ENCODE measurements at regions not wholly inside any gene's neighbourhood (a gene's known extent, or its start where the extent isn't known, plus 50 kb on each side); places are given as distances from the start of the nearest gene placed in this dataset.

GRCh38 chr2:125490308-125490707 is 1165.7 kb upstream of the GYPC start:
- Mint-ChIP-seq H3K27me3 (no peaks in the 10 kb centered on the region), H3K36me3 (ENCODE audit: insufficient read depth) (no peaks in the 10 kb centered on the region), H3K4me3 (no peak overlapping the region), H3K27ac (ENCODE audit: low read depth) (no peak overlapping the region), H3K9me3 (peaks cover 33% of the 10 kb centered on the region), H3K4me1 (no peaks in the 10 kb centered on the region)
- ATAC-seq (replicated peaks; ENCODE audit: extremely low read depth, poor library complexity, severe bottlenecking) (no peak), DNase-seq (ENCODE audit: low spot score in 2 of 2) (no peak)

GRCh38 chr2:125491663-125492062 is 1164.3 kb upstream of the GYPC start:
- no peak for DNase-seq (ENCODE audit: low spot score in 2 of 2)
- Mint-ChIP-seq H3K4me1 (no peaks in the 10 kb centered on the region), H3K27ac (ENCODE audit: low read depth) (no peak overlapping the region), H3K36me3 (ENCODE audit: insufficient read depth) (no peaks in the 10 kb centered on the region), H3K9me3 (peaks cover 31% of the 10 kb centered on the region), H3K4me3 (no peak overlapping the region), H3K27me3 (no peaks in the 10 kb centered on the region)
- ATAC-seq (replicated peaks; ENCODE audit: extremely low read depth, poor library complexity, severe bottlenecking): no peak

- Mint-ChIP-seq H3K4me1 (no peaks in the 10 kb centered on the region), H3K9me3 (peaks cover 45% of the 10 kb centered on the region), H3K36me3 (ENCODE audit: insufficient read depth) (no peaks in the 10 kb centered on the region), H3K27ac (ENCODE audit: low read depth) (no peak overlapping the region), H3K4me3 (no peak overlapping the region), H3K27me3 (no peaks in the 10 kb centered on the region)
- ATAC-seq (replicated peaks; ENCODE audit: extremely low read depth, poor library complexity, severe bottlenecking): no peak
- no peak for DNase-seq (ENCODE audit: low spot score in 2 of 2)
These were observed 1143.6 kb upstream of the GYPC start for GRCh38 chr2:125512313-125512712.

GRCh38 chr2:125516496-125517109 is 1139.4 kb upstream of the GYPC start:
- Mint-ChIP-seq H3K27ac (ENCODE audit: low read depth) (no peak overlapping the region), H3K4me3 (no peak overlapping the region), H3K36me3 (ENCODE audit: insufficient read depth) (no peaks in the 10 kb centered on the region), H3K27me3 (no peaks in the 10 kb centered on the region), H3K4me1 (no peaks in the 10 kb centered on the region), H3K9me3 (peaks cover 45% of the 10 kb centered on the region)
- DNase-seq (ENCODE audit: low spot score in 2 of 2) (no peak), ATAC-seq (replicated peaks; ENCODE audit: extremely low read depth, poor library complexity, severe bottlenecking) (no peak)

DNA sequence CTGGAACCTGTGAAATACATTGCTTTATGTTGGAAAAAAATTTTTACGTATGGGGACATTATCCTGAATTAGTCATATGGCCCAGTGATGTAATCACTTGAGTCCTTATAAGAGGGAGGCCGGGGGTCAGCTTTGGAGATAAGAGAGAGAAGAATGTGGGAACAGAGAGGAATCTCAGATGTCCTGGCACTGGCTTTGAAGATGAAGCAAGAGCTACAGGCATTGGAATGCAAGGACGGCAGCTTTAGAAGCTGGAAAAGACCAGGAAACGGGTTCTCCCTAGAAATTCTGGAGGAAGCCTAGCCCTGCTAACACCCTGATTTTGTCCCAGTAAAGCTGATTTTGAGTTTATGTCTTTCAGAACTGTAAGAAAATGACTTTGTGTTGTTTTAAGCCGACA is 1129.9 kb upstream of the GYPC start:
- Mint-ChIP-seq H3K4me3 (no peak overlapping the region), H3K27me3 (no peaks in the 10 kb centered on the region), H3K27ac (ENCODE audit: low read depth) (no peak overlapping the region), H3K36me3 (ENCODE audit: insufficient read depth) (no peaks in the 10 kb centered on the region), H3K9me3 (peaks cover 23% of the 10 kb centered on the region), H3K4me1 (no peaks in the 10 kb centered on the region)
- no peak for DNase-seq (ENCODE audit: low spot score in 2 of 2)
- no peak for ATAC-seq (replicated peaks; ENCODE audit: extremely low read depth, poor library complexity, severe bottlenecking)

- Mint-ChIP-seq H3K27ac (ENCODE audit: low read depth) (no peak overlapping the region), H3K9me3 (peaks cover 19% of the 10 kb centered on the region), H3K4me3 (no peak overlapping the region), H3K36me3 (ENCODE audit: insufficient read depth) (no peaks in the 10 kb centered on the region), H3K27me3 (no peaks in the 10 kb centered on the region), H3K4me1 (no peaks in the 10 kb centered on the region)
- no peak for ATAC-seq (replicated peaks; ENCODE audit: extremely low read depth, poor library complexity, severe bottlenecking)
- DNase-seq (ENCODE audit: low spot score in 2 of 2): no peak
These were observed 1120.9 kb upstream of the GYPC start for GRCh38 chr2:125535089-125535488.

DNA sequence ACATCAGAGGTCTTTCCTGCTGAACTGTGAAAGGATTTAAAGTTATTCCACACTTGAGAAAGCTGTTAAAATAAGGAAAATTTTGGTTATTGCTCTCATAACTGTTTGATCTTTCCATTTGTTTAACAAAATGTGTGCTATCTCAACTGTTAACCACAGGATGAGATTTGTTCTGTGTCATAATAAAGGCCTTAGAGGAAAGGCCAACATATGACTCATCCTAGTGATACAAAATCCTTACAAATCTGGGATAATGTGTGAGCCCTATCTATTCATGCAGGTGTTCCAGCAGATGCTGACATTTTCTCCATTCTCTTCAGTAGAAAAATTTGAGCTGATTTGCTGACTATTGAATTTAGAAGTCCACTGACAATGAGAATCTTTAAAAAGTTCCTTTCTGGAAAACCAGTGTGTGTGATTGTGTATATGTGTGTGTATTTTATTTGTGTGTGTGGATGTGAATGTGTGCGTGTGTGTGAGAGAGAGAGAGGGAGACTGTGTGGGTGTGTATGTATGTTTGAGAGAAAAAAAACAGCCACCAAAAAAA is 1111.9 kb upstream of the GYPC start:
- H3K27ac Mint-ChIP-seq (ENCODE audit: low read depth): no peak overlapping the region
- no peaks in the 10 kb centered on the region for H3K36me3 Mint-ChIP-seq (ENCODE audit: insufficient read depth)
- peaks cover 39% of the 10 kb centered on the region for H3K9me3 Mint-ChIP-seq
- ATAC-seq (replicated peaks; ENCODE audit: extremely low read depth, poor library complexity, severe bottlenecking) (no peak), DNase-seq (ENCODE audit: low spot score in 2 of 2) (no peak)
- H3K4me3 Mint-ChIP-seq: no peak overlapping the region
- H3K4me1 Mint-ChIP-seq: no peaks in the 10 kb centered on the region
- no peaks in the 10 kb centered on the region for H3K27me3 Mint-ChIP-seq

- no peaks in the 10 kb centered on the region for H3K27me3 Mint-ChIP-seq
- peaks cover 30% of the 10 kb centered on the region for H3K9me3 Mint-ChIP-seq
- H3K4me1 Mint-ChIP-seq: no peaks in the 10 kb centered on the region
- no peak for ATAC-seq (replicated peaks; ENCODE audit: extremely low read depth, poor library complexity, severe bottlenecking)
- no peaks in the 10 kb centered on the region for H3K36me3 Mint-ChIP-seq (ENCODE audit: insufficient read depth)
- H3K27ac Mint-ChIP-seq (ENCODE audit: low read depth): no peak overlapping the region
- H3K4me3 Mint-ChIP-seq: no peak overlapping the region
- DNase-seq (ENCODE audit: low spot score in 2 of 2): no peak
These were observed 1102.2 kb upstream of the GYPC start for GRCh38 chr2:125553768-125554167.

DNA sequence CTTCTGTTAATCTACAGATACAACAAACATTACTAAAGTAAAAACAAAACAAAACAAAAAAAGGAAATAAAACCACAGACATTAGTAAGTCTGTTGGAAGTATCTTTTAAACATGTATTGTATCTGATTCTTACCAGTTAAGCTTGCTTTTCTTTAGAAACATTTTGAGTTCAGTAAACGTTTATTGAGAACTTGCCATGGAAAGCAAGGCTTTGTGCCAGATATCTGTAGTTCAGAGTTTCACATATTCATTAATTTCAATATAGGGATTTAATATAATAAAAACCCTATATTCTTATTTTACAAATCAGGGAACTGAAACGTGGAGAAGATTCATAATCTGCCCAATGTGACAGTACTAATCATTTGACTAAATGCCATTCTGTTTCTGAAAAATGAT is 1101.0 kb upstream of the GYPC start:
- no peak for DNase-seq (ENCODE audit: low spot score in 2 of 2)
- H3K9me3 Mint-ChIP-seq: peaks cover 33% of the 10 kb centered on the region

GRCh38 chr2:125559186-125559585 is 1096.8 kb upstream of the GYPC start:
- H3K36me3 Mint-ChIP-seq (ENCODE audit: insufficient read depth): no peaks in the 10 kb centered on the region
- DNase-seq (ENCODE audit: low spot score in 2 of 2) (no peak), ATAC-seq (replicated peaks; ENCODE audit: extremely low read depth, poor library complexity, severe bottlenecking) (no peak)
- H3K9me3 Mint-ChIP-seq: peaks cover 23% of the 10 kb centered on the region
- no peaks in the 10 kb centered on the region for H3K27me3 Mint-ChIP-seq
- no peak overlapping the region for H3K4me3 Mint-ChIP-seq
- no peak overlapping the region for H3K27ac Mint-ChIP-seq (ENCODE audit: low read depth)
- H3K4me1 Mint-ChIP-seq: no peaks in the 10 kb centered on the region

More for the DNA sequence above, 1101.0 kb upstream of the GYPC start:
- H3K27ac Mint-ChIP-seq (ENCODE audit: low read depth): no peak overlapping the region
- H3K4me1 Mint-ChIP-seq: no peaks in the 10 kb centered on the region
- no peaks in the 10 kb centered on the region for H3K36me3 Mint-ChIP-seq (ENCODE audit: insufficient read depth)
- no peak for ATAC-seq (replicated peaks; ENCODE audit: extremely low read depth, poor library complexity, severe bottlenecking)
- no peaks in the 10 kb centered on the region for H3K27me3 Mint-ChIP-seq
- no peak overlapping the region for H3K4me3 Mint-ChIP-seq

DNA sequence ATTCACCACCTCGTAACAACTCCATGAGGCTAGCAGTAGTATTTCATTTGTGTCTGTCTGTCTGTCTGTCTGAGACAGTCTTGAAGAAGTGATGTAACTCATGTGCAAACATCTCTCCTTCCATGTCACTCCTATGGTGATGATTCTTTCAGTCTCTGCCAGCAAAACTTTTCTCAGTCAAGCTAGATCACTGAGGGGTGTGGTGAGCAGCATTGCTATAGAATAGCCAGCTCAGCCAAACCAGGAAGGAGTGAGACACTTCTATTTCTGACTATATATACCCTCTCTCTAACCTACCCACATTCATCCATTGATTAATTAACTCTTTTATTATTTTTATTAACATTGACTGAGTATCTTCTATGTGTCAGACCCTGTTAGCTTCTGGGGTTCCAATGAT is 1095.1 kb upstream of the GYPC start:
- no peak overlapping the region for H3K4me3 Mint-ChIP-seq
- ATAC-seq (replicated peaks; ENCODE audit: extremely low read depth, poor library complexity, severe bottlenecking) (no peak), DNase-seq (ENCODE audit: low spot score in 2 of 2) (no peak)
- no peak overlapping the region for H3K27ac Mint-ChIP-seq (ENCODE audit: low read depth)
- H3K36me3 Mint-ChIP-seq (ENCODE audit: insufficient read depth): no peaks in the 10 kb centered on the region
- H3K27me3 Mint-ChIP-seq: no peaks in the 10 kb centered on the region
- H3K4me1 Mint-ChIP-seq: no peaks in the 10 kb centered on the region
- peaks cover 25% of the 10 kb centered on the region for H3K9me3 Mint-ChIP-seq

GRCh38 chr2:125561302-125561701 is 1094.7 kb upstream of the GYPC start:
- DNase-seq (ENCODE audit: low spot score in 2 of 2) (no peak), ATAC-seq (replicated peaks; ENCODE audit: extremely low read depth, poor library complexity, severe bottlenecking) (no peak)
- Mint-ChIP-seq H3K36me3 (ENCODE audit: insufficient read depth) (no peaks in the 10 kb centered on the region), H3K4me1 (no peaks in the 10 kb centered on the region), H3K27me3 (no peaks in the 10 kb centered on the region), H3K9me3 (peaks cover 29% of the 10 kb centered on the region), H3K27ac (ENCODE audit: low read depth) (no peak overlapping the region), H3K4me3 (no peak overlapping the region)

DNA sequence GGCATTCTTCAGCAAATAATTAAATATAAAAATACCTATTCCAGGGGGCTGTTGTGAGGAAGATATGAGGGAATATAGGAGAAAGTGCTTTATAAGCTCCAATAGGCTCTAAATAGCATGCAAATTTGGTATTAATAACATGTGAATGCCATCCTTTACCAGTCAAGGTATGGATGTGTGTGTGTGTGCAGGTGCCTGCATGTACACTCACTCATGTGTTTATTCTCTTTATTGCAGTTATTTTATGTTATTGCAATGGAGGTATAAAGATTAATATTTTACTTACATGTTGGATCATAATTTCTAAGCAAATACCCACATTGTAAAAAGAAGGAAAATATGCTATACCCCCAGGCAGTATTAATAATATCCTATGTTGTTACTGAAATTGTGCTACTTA is 1093.0 kb upstream of the GYPC start:
- Mint-ChIP-seq H3K4me3 (no peak overlapping the region), H3K9me3 (peaks cover 25% of the 10 kb centered on the region), H3K36me3 (ENCODE audit: insufficient read depth) (no peaks in the 10 kb centered on the region), H3K27ac (ENCODE audit: low read depth) (no peak overlapping the region), H3K4me1 (no peaks in the 10 kb centered on the region), H3K27me3 (no peaks in the 10 kb centered on the region)
- no peak for ATAC-seq (replicated peaks; ENCODE audit: extremely low read depth, poor library complexity, severe bottlenecking)
- no peak for DNase-seq (ENCODE audit: low spot score in 2 of 2)
